MCF 10A (cell line): ENCODE measurements at regions not wholly inside any gene's neighbourhood (a gene's known extent, or its start where the extent isn't known, plus 50 kb on each side); places are given as distances from the start of the nearest gene placed in this dataset.

ENCODE experiments used
- BruUV-seq: library from RNA; stranded (reverse); fragments of 400-500 nt; replicated peaks from 2 replicates; lab custom pipeline; 2021; lab: Mats Ljungman, UMichigan
- CTCF ChIA-PET: fragments of 300-600 bp; sonication (Branson Sonifier 250); formaldehyde crosslinking; extraction: SDS; loops from one replicate; lab custom pipeline; 2021; ENCODE audit warnings: antibody characterized with exemption, inconsistent platforms; lab: Yijun Ruan, JAX
- POLR2A ChIA-PET: fragments of 300-600, 350-650 bp; sonication (Branson Sonifier 250); formaldehyde crosslinking; extraction: SDS; loops from one replicate; lab custom pipeline; 2020; ENCODE audit warnings: antibody characterized with exemption, inconsistent platforms; lab: Yijun Ruan, JAX
- DNase-seq: peaks from one replicate; pipeline ENCODE4 v3.0.0-alpha.2; 2018; ENCODE audit not compliant: unreplicated experiment
- H3K27ac Mint-ChIP-seq: one replicate; pipeline ENCODE4 v1.8.0; 2022; ENCODE audit warnings: mild to moderate bottlenecking, low read depth, mixed read lengths; ENCODE audit not compliant: unreplicated experiment
- H3K27me3 Mint-ChIP-seq: one replicate; pipeline ENCODE4 v1.8.0; 2022; ENCODE audit warnings: mixed read lengths; ENCODE audit not compliant: insufficient read depth, unreplicated experiment
- H3K36me3 Mint-ChIP-seq: one replicate; pipeline ENCODE4 v1.8.0; 2022; ENCODE audit warnings: mild to moderate bottlenecking, moderate library complexity, mixed read lengths; ENCODE audit not compliant: insufficient read depth, unreplicated experiment
- H3K4me1 Mint-ChIP-seq: one replicate; pipeline ENCODE4 v1.8.0; 2022; ENCODE audit warnings: mixed read lengths; ENCODE audit not compliant: insufficient read depth, unreplicated experiment
- H3K4me3 Mint-ChIP-seq: one replicate; pipeline ENCODE4 v1.8.0; 2022; ENCODE audit warnings: mild to moderate bottlenecking, moderate library complexity, mixed read lengths; ENCODE audit not compliant: unreplicated experiment
- H3K9me3 Mint-ChIP-seq: one replicate; pipeline ENCODE4 v1.8.0; 2022; ENCODE audit warnings: mixed read lengths; ENCODE audit not compliant: unreplicated experiment
- intact Hi-C: fragments of 100-400 bp; cut with micrococcal nuclease; formaldehyde crosslinking; loops from 2 replicates; pipeline ENCODE4 v1.14.1; 2022
- TF ChIP-seq, protein P1 (sequence below): fragments of 200-600 bp; IDR thresholded peaks from one replicate; pipeline ENCODE4 v1.8.0; 2022; ENCODE audit warnings: antibody characterized with exemption, mild to moderate bottlenecking; ENCODE audit not compliant: unreplicated experiment

DNA sequence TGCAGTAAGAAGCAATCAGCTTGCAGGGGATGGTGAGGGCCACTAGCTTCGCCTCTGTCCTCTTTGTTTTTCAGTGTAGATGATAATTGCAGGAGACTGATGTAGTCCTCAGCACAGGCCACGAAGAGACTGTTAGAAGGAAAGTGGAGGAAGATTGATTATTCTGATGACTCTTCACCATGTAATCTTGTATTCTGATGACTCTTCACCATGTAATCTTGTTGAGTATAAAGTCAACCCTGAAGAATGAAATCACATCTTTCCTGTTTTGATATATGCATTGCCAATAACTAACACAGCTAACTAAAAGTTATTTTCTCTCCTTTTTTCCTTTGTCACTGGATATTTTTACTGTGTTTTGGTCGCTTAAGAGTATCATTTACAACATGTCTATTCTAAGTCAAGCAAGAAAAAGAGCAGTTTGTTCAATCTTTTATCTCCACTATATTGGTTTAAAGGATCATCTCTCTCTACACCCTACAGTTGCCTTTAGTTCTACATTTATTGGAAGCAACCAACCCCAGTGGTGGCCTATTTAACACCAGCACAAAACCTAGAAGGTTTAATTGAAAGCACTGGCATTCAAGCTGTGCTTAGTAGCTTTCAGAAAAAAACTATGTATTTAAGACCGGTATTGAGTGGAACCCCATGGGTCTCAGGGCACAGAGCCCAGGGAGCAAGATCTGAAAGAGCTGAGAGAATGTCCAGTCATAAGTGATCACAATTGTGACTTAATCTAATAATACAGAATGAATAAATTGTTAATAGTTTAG is 107.2 kb upstream of the BTBD3 start:
- no TSS peak for BruUV-seq
- POLR2A ChIA-PET: interaction anchor here (0.5 to 1.4 kb wide), 2 partner anchors 11 to 453 kb away, joined by 3 read pairs; no protein-coding TSS in a partner anchor
- DNase-seq: no peak

DNA sequence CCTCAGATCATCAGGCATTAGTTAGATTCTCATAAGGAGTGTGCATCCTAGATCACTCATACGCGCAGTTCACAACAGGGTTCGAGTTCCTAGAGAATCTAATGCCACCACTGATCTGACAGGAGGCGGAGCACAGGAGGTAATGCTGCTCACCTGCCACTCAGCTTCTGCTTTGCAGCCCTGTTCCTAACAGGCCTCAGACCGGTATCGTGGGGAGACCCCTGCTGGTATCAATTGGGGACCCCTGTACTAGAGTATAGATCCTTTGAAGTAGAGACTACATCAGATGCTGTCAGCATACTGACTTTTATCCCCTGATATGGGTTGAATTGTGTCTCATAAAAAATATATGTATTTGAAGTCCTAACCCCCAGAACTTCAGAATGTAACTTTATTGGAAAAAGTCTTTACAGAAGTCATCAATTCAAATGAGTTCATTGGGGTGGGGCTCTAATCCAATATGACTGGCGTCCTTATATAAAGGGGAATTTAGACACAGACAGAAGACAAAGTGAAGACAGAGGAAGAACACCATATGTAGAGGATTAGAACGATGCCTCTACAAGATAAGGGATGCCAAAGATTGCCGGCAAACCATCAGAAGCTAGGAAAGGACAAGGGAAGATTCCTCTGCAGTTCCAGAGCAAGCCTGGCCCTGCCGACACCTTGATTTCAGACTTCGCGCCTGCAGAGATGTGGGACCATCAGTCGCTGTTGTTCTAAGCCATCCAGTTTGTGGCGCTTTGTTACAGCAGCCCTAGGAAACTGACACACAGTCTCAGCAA is 104.4 kb upstream of the BTBD3 start:
- Mint-ChIP-seq H3K27ac (no peak overlapping the region), H3K4me1 (peaks cover 11% of the 10 kb centered on the region), H3K27me3 (no peaks in the 10 kb centered on the region), H3K4me3 (no peak overlapping the region), H3K9me3 (no peaks in the 10 kb centered on the region), H3K36me3 (no peaks in the 10 kb centered on the region)
- no peak for DNase-seq
- TF ChIP-seq, protein P1, sequence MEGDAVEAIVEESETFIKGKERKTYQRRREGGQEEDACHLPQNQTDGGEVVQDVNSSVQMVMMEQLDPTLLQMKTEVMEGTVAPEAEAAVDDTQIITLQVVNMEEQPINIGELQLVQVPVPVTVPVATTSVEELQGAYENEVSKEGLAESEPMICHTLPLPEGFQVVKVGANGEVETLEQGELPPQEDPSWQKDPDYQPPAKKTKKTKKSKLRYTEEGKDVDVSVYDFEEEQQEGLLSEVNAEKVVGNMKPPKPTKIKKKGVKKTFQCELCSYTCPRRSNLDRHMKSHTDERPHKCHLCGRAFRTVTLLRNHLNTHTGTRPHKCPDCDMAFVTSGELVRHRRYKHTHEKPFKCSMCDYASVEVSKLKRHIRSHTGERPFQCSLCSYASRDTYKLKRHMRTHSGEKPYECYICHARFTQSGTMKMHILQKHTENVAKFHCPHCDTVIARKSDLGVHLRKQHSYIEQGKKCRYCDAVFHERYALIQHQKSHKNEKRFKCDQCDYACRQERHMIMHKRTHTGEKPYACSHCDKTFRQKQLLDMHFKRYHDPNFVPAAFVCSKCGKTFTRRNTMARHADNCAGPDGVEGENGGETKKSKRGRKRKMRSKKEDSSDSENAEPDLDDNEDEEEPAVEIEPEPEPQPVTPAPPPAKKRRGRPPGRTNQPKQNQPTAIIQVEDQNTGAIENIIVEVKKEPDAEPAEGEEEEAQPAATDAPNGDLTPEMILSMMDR: no peak
- CTCF ChIA-PET: interaction anchor here (1.1 kb wide), 1 partner anchor 46 kb away, joined by 3 read pairs; no protein-coding TSS in a partner anchor
- no TSS peak for BruUV-seq
- intact Hi-C loops: no loop called here
- POLR2A ChIA-PET: interaction anchor here (1.8 kb wide), 1 partner anchor 37 kb away, joined by 10 read pairs; no protein-coding TSS in a partner anchor

More for the DNA sequence above, 107.2 kb upstream of the BTBD3 start:
- TF ChIP-seq, protein P1: no peak
- Mint-ChIP-seq H3K4me1 (peaks cover 17% of the 10 kb centered on the region), H3K27ac (no peak overlapping the region), H3K9me3 (no peaks in the 10 kb centered on the region), H3K27me3 (no peaks in the 10 kb centered on the region), H3K36me3 (no peaks in the 10 kb centered on the region), H3K4me3 (no peak overlapping the region)
- CTCF ChIA-PET: interaction anchor here (0.6 to 0.9 kb wide), 3 partner anchors 24 to 88 kb away, joined by 3 to 4 read pairs (median 4); no protein-coding TSS in a partner anchor
- intact Hi-C loops: no loop called here

DNA sequence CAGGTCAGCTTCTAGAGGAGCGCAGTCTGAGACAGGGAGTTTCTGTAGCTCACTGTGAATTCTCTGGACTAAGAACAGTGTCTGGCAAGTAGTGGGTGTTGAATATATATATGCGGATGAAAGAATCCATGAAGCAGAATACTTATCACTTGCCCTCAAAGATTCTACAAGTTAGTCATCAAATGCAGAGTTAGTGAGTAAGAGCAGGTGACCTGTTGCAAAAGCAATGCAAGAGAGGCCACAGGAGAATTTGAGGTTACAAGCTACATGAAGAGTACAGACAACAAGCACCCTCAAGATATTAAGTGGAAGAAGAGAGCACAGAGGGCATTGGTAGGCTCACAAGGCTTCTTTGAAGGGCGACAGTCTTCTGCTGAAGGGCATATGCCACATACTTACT is 103.4 kb upstream of the BTBD3 start:
- Mint-ChIP-seq H3K4me3 (no peak overlapping the region), H3K36me3 (no peaks in the 10 kb centered on the region), H3K4me1 (peaks cover 11% of the 10 kb centered on the region), H3K27me3 (no peaks in the 10 kb centered on the region), H3K27ac (no peak overlapping the region), H3K9me3 (no peaks in the 10 kb centered on the region)
- intact Hi-C loops: no loop called here
- ChIA-PET POLR2A (interaction anchor here (0.6 to 1.8 kb wide), 3 partner anchors 15 to 352 kb away, joined by 3 to 10 read pairs (median 3); no protein-coding TSS in a partner anchor), CTCF (interaction anchor here (0.6 to 1.1 kb wide), 3 partner anchors 17 to 734 kb away, joined by 3 read pairs; no protein-coding TSS in a partner anchor)
- TF ChIP-seq, protein P1: no peak
- DNase-seq: no peak
- no TSS peak for BruUV-seq

DNA sequence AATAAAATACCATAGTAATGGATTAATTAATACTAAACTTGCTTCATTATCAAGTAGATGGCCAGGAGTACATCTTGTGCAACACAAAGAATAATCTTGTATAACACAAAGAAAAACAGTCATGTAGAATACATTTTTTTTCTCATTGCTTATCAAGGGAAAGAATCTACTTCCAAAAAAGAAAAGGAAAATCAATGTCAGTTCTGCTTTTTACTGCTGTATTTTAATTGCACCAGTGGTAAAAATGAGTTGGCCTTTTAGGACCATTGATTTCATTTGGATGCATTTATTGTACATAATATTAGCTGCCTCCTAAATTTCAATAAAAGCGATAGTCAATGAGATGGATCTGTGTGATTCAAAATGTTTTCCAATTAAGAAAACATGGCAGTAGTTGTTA is 96.9 kb upstream of the BTBD3 start:
- Mint-ChIP-seq H3K27ac (no peak overlapping the region), H3K4me3 (no peak overlapping the region), H3K36me3 (no peaks in the 10 kb centered on the region), H3K9me3 (no peaks in the 10 kb centered on the region), H3K4me1 (no peaks in the 10 kb centered on the region), H3K27me3 (no peaks in the 10 kb centered on the region)
- no peak for DNase-seq
- intact Hi-C loops: no loop called here
- TF ChIP-seq, protein P1: no peak
- ChIA-PET CTCF (interaction anchor here (1.0 kb wide), 1 partner anchor 144 kb away, joined by 3 read pairs; no protein-coding TSS in a partner anchor), POLR2A (no interaction called here)
- no TSS peak for BruUV-seq
